IPS DF 6.9 (cell line): ENCODE measurements at regions not wholly inside any gene's neighbourhood (a gene's known extent, or its start where the extent isn't known, plus 50 kb on each side); places are given as distances from the start of the nearest gene placed in this dataset.
"Not testable (repeated sequence)": the region's sequence is repeated elsewhere in the genome, so short reads cannot be mapped to it uniquely, and the experiment has no call there.

ENCODE experiments used
- DNase-seq: peaks from one replicate; pipeline ENCODE4 v3.0.0-alpha.2; 2013; ENCODE audit warnings: low read depth, low spot score
- H3K27ac ChIP-seq: one replicate; pipeline ENCODE4 v1.5.1; 2013; ENCODE audit warnings: low read length, control low read depth
- H3K27me3 ChIP-seq: 2 replicates; pipeline ENCODE4 v1.6.1; 2013; ENCODE audit warnings: mild to moderate bottlenecking, low read length; ENCODE audit not compliant: control insufficient read depth, insufficient read depth
- H3K36me3 ChIP-seq: 2 replicates; pipeline ENCODE4 v1.6.1; 2013; ENCODE audit warnings: low read length; ENCODE audit not compliant: control insufficient read depth, insufficient read depth
- H3K4me1 ChIP-seq: 2 replicates; pipeline ENCODE4 v1.6.1; 2013; ENCODE audit warnings: low read length; ENCODE audit not compliant: control insufficient read depth, insufficient read depth
- H3K4me3 ChIP-seq: 2 replicates; pipeline ENCODE4 v1.5.1; 2013; ENCODE audit warnings: mild to moderate bottlenecking, low read length
- H3K9me3 ChIP-seq: 2 replicates; pipeline ENCODE4 v1.6.1; 2013; ENCODE audit warnings: low read length, inconsistent platforms; ENCODE audit not compliant: control insufficient read depth, insufficient read depth
- WGBS: extraction: QIAGEN DNeasy Blood & Tissue Kit; methylation state at CpG from one replicate; pipeline ENCODE4 v1.1.7; 2013; ENCODE audit warnings: mixed read lengths, missing lambda C conversion rate; ENCODE audit not compliant: insufficient read length, insufficient coverage; 5-methylcytosine and 5-hydroxymethylcytosine counted together

- Histone ChIP-seq H3K27ac (no peak overlapping the region), H3K4me3 (no peak overlapping the region), H3K4me1 (no peaks in the 10 kb centered on the region), H3K9me3 (no peaks in the 10 kb centered on the region), H3K36me3 (no peaks in the 10 kb centered on the region), H3K27me3 (no peaks in the 10 kb centered on the region; the same call in 1 of the 2 replicates)
- no peak for DNase-seq
- WGBS: no CpG with 5 or more reads among the region's 7 CpGs
Observed at GRCh38 chr6:88499845-88500699, 333.9 kb upstream of the CNR1 start.

GRCh38 chr6:88499436-88499835, 333.3 kb upstream of the CNR1 start:
- H3K4me1 ChIP-seq: no peaks in the 10 kb centered on the region
- no peak for DNase-seq
- no peaks in the 10 kb centered on the region for H3K9me3 ChIP-seq
- no peak overlapping the region for H3K4me3 ChIP-seq
- no peak overlapping the region for H3K27ac ChIP-seq
- H3K27me3 ChIP-seq: no peaks in the 10 kb centered on the region; the same call in 1 of the 2 replicates
- no peaks in the 10 kb centered on the region for H3K36me3 ChIP-seq
- WGBS: no CpG with 5 or more reads among the region's 3 CpGs

GRCh38 chr6:88497403-88497802, 331.3 kb upstream of the CNR1 start:
- not testable (repeated sequence) for H3K36me3 ChIP-seq, H3K9me3 ChIP-seq, H3K27ac ChIP-seq, H3K4me3 ChIP-seq, DNase-seq, H3K27me3 ChIP-seq, H3K4me1 ChIP-seq
- WGBS: no CpG with 5 or more reads among the region's 8 CpGs

- Histone ChIP-seq H3K4me3 (no peak overlapping the region), H3K36me3 (no peaks in the 10 kb centered on the region), H3K27me3 (no peaks in the 10 kb centered on the region; the same call in 1 of the 2 replicates), H3K4me1 (no peaks in the 10 kb centered on the region), H3K9me3 (no peaks in the 10 kb centered on the region), H3K27ac (no peak overlapping the region)
- DNase-seq: no peak
- WGBS: no CpG with 5 or more reads among the region's 3 CpGs
Observed at GRCh38 chr6:88494401-88495140, 328.4 kb upstream of the CNR1 start.

GRCh38 chr6:88493717-88494116, 327.6 kb upstream of the CNR1 start:
- DNase-seq: no peak
- Histone ChIP-seq H3K4me1 (no peaks in the 10 kb centered on the region), H3K27me3 (no peaks in the 10 kb centered on the region; the same call in 1 of the 2 replicates), H3K27ac (no peak overlapping the region), H3K9me3 (no peaks in the 10 kb centered on the region), H3K36me3 (no peaks in the 10 kb centered on the region), H3K4me3 (no peak overlapping the region)
- no CpG with 5 or more reads among the region's 2 CpGs for WGBS

- no peaks in the 10 kb centered on the region for H3K9me3 ChIP-seq
- H3K36me3 ChIP-seq: no peaks in the 10 kb centered on the region
- H3K4me3 ChIP-seq: no peak overlapping the region
- no peak overlapping the region for H3K27ac ChIP-seq
- H3K4me1 ChIP-seq: no peaks in the 10 kb centered on the region
- DNase-seq: no peak
- H3K27me3 ChIP-seq: no peaks in the 10 kb centered on the region
- WGBS: no CpG with 5 or more reads among the region's 2 CpGs
Observed at GRCh38 chr6:88492824-88493223, 326.7 kb upstream of the CNR1 start.

- Histone ChIP-seq H3K4me1 (no peaks in the 10 kb centered on the region), H3K27ac (no peak overlapping the region), H3K9me3 (no peaks in the 10 kb centered on the region), H3K27me3 (no peaks in the 10 kb centered on the region), H3K36me3 (no peaks in the 10 kb centered on the region), H3K4me3 (no peak overlapping the region)
- WGBS: no CpG with 5 or more reads among the region's 2 CpGs
- DNase-seq: no peak
Observed at GRCh38 chr6:88492241-88492640, 326.1 kb upstream of the CNR1 start.

- Histone ChIP-seq H3K9me3 (no peaks in the 10 kb centered on the region), H3K27ac (no peak overlapping the region), H3K4me1 (no peaks in the 10 kb centered on the region), H3K36me3 (no peaks in the 10 kb centered on the region), H3K27me3 (no peaks in the 10 kb centered on the region), H3K4me3 (no peak overlapping the region)
- no peak for DNase-seq
- WGBS: no CpG with 5 or more reads among the region's 4 CpGs
Observed at GRCh38 chr6:88491266-88491880, 325.2 kb upstream of the CNR1 start.

GRCh38 chr6:88490908-88491264, 324.7 kb upstream of the CNR1 start:
- Histone ChIP-seq H3K4me3 (no peak overlapping the region), H3K36me3 (no peaks in the 10 kb centered on the region), H3K27ac (no peak overlapping the region), H3K4me1 (no peaks in the 10 kb centered on the region), H3K27me3 (no peaks in the 10 kb centered on the region), H3K9me3 (no peaks in the 10 kb centered on the region)
- no peak for DNase-seq
- WGBS: no CpG with 5 or more reads among the region's 2 CpGs

- DNase-seq: no peak
- H3K36me3 ChIP-seq: no peaks in the 10 kb centered on the region
- H3K9me3 ChIP-seq: no peaks in the 10 kb centered on the region
- H3K4me1 ChIP-seq: no peaks in the 10 kb centered on the region
- no peaks in the 10 kb centered on the region for H3K27me3 ChIP-seq
- WGBS: no CpG with 5 or more reads among the region's 6 CpGs
- H3K4me3 ChIP-seq: no peak overlapping the region
- H3K27ac ChIP-seq: no peak overlapping the region
Observed at GRCh38 chr6:88490195-88490907, 324.2 kb upstream of the CNR1 start.
